ENCODE measurements at regions not wholly inside any gene's neighbourhood (a gene's known extent, or its start where the extent isn't known, plus 50 kb on each side); places are given as distances from the start of the nearest gene placed in this dataset.
"Not testable (repeated sequence)": the region's sequence is repeated elsewhere in the genome, so short reads cannot be mapped to it uniquely, and the experiment has no call there.

- DNase-seq (ENCODE audit: low read depth), result no peak
- no peak overlapping the region for H3K4me3 ChIP-seq (ENCODE audit: low read depth, low read length)
- no peak for TF ChIP-seq CTCF (IDR thresholded peaks at IDR 0.05; ENCODE audit: insufficient read depth, low read length)
Observed at GRCh38 chr12:127966331-127966730, 300.6 kb upstream of the TMEM132C start.

DNA sequence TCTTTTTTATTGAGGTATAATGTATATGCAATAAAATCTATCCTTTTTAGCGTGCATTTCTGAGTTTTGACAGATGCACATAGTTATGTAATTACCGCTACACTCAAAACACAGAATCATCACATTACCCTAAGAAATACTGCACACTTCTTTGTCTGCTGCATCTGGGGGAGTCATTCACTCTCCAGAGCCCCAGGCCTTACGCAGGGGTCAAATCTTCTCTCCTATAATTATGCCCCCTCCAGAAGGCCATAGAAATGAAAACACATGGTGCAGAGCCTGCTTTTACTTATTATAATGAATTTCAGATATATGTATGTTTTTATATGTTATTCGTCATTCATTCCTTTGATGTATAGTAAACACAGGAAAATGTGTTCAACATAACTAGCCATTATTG lies 296.5 kb upstream of the TMEM132C start:
- no peak for DNase-seq (ENCODE audit: low read depth)
- no peak overlapping the region for H3K4me3 ChIP-seq (ENCODE audit: low read depth, low read length)
- no peak for TF ChIP-seq CTCF (IDR thresholded peaks at IDR 0.05; ENCODE audit: insufficient read depth, low read length)

DNA sequence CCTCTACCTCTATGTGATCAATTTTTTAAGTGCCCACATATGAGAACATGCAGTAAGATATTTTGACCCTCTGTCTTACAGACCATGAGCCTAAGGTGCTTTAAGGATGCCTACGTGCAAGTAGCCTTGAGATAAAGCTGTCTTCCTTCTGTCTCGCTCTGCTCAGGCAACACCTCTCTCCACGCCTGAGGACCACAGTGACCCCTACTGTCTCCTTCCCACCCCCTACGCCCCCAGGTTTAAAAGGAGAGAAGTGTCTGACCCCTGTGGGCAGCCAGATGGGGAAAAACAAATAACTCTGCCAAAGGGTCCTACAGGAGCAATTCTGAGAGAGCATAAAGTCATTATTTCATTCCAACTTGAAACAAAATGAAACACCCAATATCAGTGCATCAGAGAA lies 286.4 kb upstream of the TMEM132C start:
- H3K4me3 ChIP-seq (ENCODE audit: low read depth, low read length), result no peak overlapping the region
- TF ChIP-seq CTCF (IDR thresholded peaks at IDR 0.05; ENCODE audit: insufficient read depth, low read length), result no peak
- no peak for DNase-seq (ENCODE audit: low read depth)

- no peak for DNase-seq (ENCODE audit: low read depth)
- TF ChIP-seq CTCF (IDR thresholded peaks at IDR 0.05; ENCODE audit: insufficient read depth, low read length), result no peak
- H3K4me3 ChIP-seq (ENCODE audit: low read depth, low read length), result no peak overlapping the region
Observed at GRCh38 chr12:127981875-127982274, 285.1 kb upstream of the TMEM132C start.

DNA sequence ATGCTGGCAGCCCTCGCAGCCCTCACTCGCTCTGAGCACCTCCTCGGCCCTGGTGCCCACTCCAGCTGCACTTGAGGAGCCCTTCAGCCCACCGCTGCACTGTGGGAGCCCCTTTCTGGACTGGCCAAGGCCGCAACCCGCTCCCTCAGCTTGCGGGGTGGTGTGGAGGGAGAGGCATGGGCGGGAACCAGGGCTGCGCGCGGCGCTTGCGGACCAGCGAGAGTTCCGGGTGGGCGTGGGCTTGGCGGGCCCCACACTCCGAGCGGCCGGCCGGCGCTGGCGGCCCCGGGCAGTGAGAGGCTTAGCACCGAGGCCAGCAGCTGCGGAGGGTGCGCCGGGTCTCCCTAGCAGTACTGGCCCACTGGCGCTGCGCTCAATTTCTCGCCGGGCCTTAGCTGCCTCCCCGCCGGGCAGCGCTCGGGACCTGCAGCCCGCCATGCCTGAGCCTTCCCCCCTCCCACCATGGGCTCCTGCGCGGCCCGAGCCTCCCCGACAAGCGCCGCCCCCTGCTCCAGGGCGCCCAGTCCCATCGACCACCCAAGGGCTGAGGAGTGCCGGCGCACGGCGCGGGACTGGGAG lies 283.7 kb upstream of the TMEM132C start:
- not testable (repeated sequence) for DNase-seq (ENCODE audit: low read depth); H3K4me3 ChIP-seq (ENCODE audit: low read depth, low read length)

- TF ChIP-seq CTCF (IDR thresholded peaks at IDR 0.05; ENCODE audit: insufficient read depth, low read length), result no peak
- H3K4me3 ChIP-seq (ENCODE audit: low read depth, low read length), result no peak overlapping the region
- no peak for DNase-seq (ENCODE audit: low read depth)
Observed at GRCh38 chr12:127984386-127985055, 282.4 kb upstream of the TMEM132C start.

DNA sequence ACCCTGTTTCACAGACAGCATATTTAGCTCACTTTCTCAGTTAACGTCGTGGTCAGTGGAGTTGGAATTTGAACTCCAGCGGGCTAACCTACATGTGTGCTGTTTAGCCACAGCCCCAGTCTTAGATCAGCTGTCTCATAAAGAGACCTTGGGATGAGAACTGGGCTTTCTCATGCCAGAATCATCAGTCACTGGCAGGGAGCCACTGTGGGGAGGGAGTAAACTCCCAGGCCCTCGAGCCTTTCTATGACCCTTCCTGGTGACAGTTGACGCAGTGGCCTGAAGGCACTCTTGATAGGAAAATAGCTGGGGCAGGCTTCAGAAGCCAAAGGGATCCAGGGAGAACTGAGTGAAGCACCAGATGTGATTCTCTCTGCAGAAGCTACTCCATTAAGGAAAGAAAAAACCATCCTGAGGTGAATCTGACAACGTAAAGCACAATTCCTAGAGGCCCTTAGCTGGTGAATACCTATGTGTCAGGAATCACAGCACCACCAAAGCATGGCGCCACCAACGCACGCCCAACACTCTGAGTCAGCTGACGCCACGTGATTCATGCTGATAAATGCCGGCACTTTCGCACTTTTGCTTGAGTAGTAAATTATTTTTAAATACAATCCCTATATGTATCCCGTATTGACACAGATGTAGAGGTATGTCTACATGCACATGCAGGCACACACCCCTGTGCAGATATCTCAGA lies 279.6 kb upstream of the TMEM132C start:
- peak; percentile 11 for DNase-seq (ENCODE audit: low read depth)
- no peak overlapping the region for H3K4me3 ChIP-seq (ENCODE audit: low read depth, low read length)
- TF ChIP-seq CTCF (IDR thresholded peaks at IDR 0.05; ENCODE audit: insufficient read depth, low read length), result no peak

Data from fibroblast of the aortic adventitia (primary cell).